Stimulated activated CD8-positive, alpha-beta memory T cell treated with anti-CD3 and anti-CD28 coated beads, Interleukin-4, amount 100 ng/mL, for 1 hour (primary cell): ENCODE measurements at regions not wholly inside any gene's neighbourhood (a gene's known extent, or its start where the extent isn't known, plus 50 kb on each side); places are given as distances from the start of the nearest gene placed in this dataset.
"Not testable (repeated sequence)": the region's sequence is repeated elsewhere in the genome, so short reads cannot be mapped to it uniquely, and the experiment has no call there.

ENCODE experiments used
- DNase-seq, 2 donors: peaks; one replicate each; pipeline ENCODE4 v3.0.0-alpha.2; 2020; ENCODE audit warnings: low read depth in 2 of 2, low spot score in 1 of 2

GRCh38 chr11:129723761-129724162, 91.9 kb upstream of the TMEM45B start:
- DNase-seq = no peak

GRCh38 chr11:129724866-129725265, 90.8 kb upstream of the TMEM45B start:
- DNase-seq = no peak

GRCh38 chr11:129726179-129726578, 89.5 kb upstream of the TMEM45B start:
- no peak for DNase-seq

- DNase-seq = no peak
These were observed 87.1 kb upstream of the TMEM45B start for GRCh38 chr11:129728581-129728980.

GRCh38 chr11:129729216-129729615, 86.4 kb upstream of the TMEM45B start:
- no peak for DNase-seq

GRCh38 chr11:129729823-129730222, 85.8 kb upstream of the TMEM45B start:
- DNase-seq = no peak

GRCh38 chr11:129731316-129731715, 84.3 kb upstream of the TMEM45B start:
- DNase-seq = no peak

- DNase-seq = no peak
These were observed 82.7 kb upstream of the TMEM45B start for GRCh38 chr11:129732941-129733340.

- no peak for DNase-seq
These were observed 82.3 kb upstream of the TMEM45B start for GRCh38 chr11:129733384-129733783.

GRCh38 chr11:129733981-129734380, 81.7 kb upstream of the TMEM45B start:
- DNase-seq = no peak

GRCh38 chr11:129734654-129735053, 81.0 kb upstream of the TMEM45B start:
- no peak for DNase-seq

GRCh38 chr11:129737831-129738230, 77.8 kb upstream of the TMEM45B start:
- DNase-seq = no peak

- no peak for DNase-seq
These were observed 77.4 kb upstream of the TMEM45B start for GRCh38 chr11:129738242-129738641.

GRCh38 chr11:129739339-129739738, 76.3 kb upstream of the TMEM45B start:
- DNase-seq = no peak

- no peak for DNase-seq
These were observed 75.4 kb upstream of the TMEM45B start for GRCh38 chr11:129740125-129740719.

- DNase-seq = no peak
These were observed 72.4 kb upstream of the TMEM45B start for GRCh38 chr11:129743112-129743815.

GRCh38 chr11:129747071-129747470, 68.6 kb upstream of the TMEM45B start:
- no peak for DNase-seq

GRCh38 chr11:129749141-129749540, 66.5 kb upstream of the TMEM45B start:
- no peak for DNase-seq

GRCh38 chr11:129750343-129751292, 65.0 kb upstream of the TMEM45B start:
- DNase-seq = peak; percentile 50 to 63

GRCh38 chr11:129751511-129751910, 64.1 kb upstream of the TMEM45B start:
- DNase-seq = no peak

GRCh38 chr11:129763569-129763968, 52.1 kb upstream of the TMEM45B start:
- not testable (repeated sequence) for DNase-seq

- DNase-seq = not testable (repeated sequence)
These were observed 51.4 kb upstream of the TMEM45B start for GRCh38 chr11:129764204-129764603.
